Mucosa of descending colon (tissue), 3 donors: ENCODE measurements at regions not wholly inside any gene's neighbourhood (a gene's known extent, or its start where the extent isn't known, plus 50 kb on each side); places are given as distances from the start of the nearest gene placed in this dataset.

Experiments used
- ATAC-seq: fragments of 200-7000 bp; cut with Tn5 transposase; one replicate; pipeline ENCODE4 v1.9.1; 2020; ENCODE audit warnings: mild to moderate bottlenecking, moderate library complexity
- DNase-seq, 3 donors: peaks; one replicate each; pipeline ENCODE4 v3.0.0-alpha.2; 2020
- H3K36me3 ChIP-seq: fragments of 200-600 bp; one replicate; pipeline ENCODE4 v1.8.0; 2021; ENCODE audit warnings: low read depth, mild to moderate bottlenecking
- H3K4me1 ChIP-seq: fragments of 200-600 bp; one replicate; pipeline ENCODE4 v1.8.0; 2021; ENCODE audit warnings: low read depth, mild to moderate bottlenecking
- H3K4me3 ChIP-seq: fragments of 200-600 bp; one replicate; pipeline ENCODE4 v1.8.0; 2021; ENCODE audit warnings: mild to moderate bottlenecking
- H3K9me3 ChIP-seq: fragments of 200-600 bp; one replicate; pipeline ENCODE4 v1.8.0; 2021; ENCODE audit warnings: mild to moderate bottlenecking
- CTCF ChIP-seq: fragments of 200-600 bp; IDR thresholded peaks from one replicate; pipeline ENCODE4 v1.8.0; 2022; ENCODE audit warnings: antibody characterized with exemption, mild to moderate bottlenecking
- intact Hi-C, 2 donors: fragments of 100-400 bp; cut with DNase I in 1 of 2; cut with micrococcal nuclease in 1 of 2; formaldehyde crosslinking; loops; one replicate each; pipeline versions ENCODE4 v1.11.0 to v1.11.1; 2022; cut with DNase I, micrococcal nuclease
- donor health status: DM: no; HTN: no; CAD: no; lungs with moderate emphysema.
- donor health status: DM: no; HTN: no; CAD: no.
- donor health status: DM: no; HTN: yes; CAD: no.

GRCh38 chr18:22009242-22009641 is 160.1 kb upstream of the GATA6 start:
- ATAC-seq (no peak), DNase-seq (no peak)
- no peak for TF ChIP-seq CTCF
- H3K4me1 ChIP-seq = no peaks in the 10 kb centered on the region
- no peak overlapping the region for H3K4me3 ChIP-seq
- no peaks in the 10 kb centered on the region for H3K36me3 ChIP-seq
- intact Hi-C loops = no loop called here
- H3K9me3 ChIP-seq = peaks cover 4% of the 10 kb centered on the region

GRCh38 chr18:22013993-22014392 is 155.4 kb upstream of the GATA6 start:
- Histone ChIP-seq H3K9me3 (peaks cover 4% of the 10 kb centered on the region), H3K36me3 (no peaks in the 10 kb centered on the region), H3K4me3 (no peak overlapping the region), H3K4me1 (peaks cover 6% of the 10 kb centered on the region)
- no peak for TF ChIP-seq CTCF
- no peak for DNase-seq
- intact Hi-C loops = no loop called here
- ATAC-seq = no peak

GRCh38 chr18:22015156-22015555 is 154.2 kb upstream of the GATA6 start:
- TF ChIP-seq CTCF = no peak
- Histone ChIP-seq H3K9me3 (peaks cover 4% of the 10 kb centered on the region), H3K4me3 (no peak overlapping the region), H3K36me3 (no peaks in the 10 kb centered on the region), H3K4me1 (peaks cover 10% of the 10 kb centered on the region)
- ATAC-seq = no peak
- DNase-seq = no peak
- intact Hi-C loops = no loop called here

- peak; percentile 60 for ATAC-seq
- intact Hi-C loops = no loop called here
- Histone ChIP-seq H3K4me3 (no peak overlapping the region), H3K9me3 (peaks cover 4% of the 10 kb centered on the region), H3K36me3 (no peaks in the 10 kb centered on the region), H3K4me1 (peaks cover 23% of the 10 kb centered on the region)
- TF ChIP-seq CTCF = no peak
- DNase-seq = peak in 1 of 3 donors; percentile 30
Observed at GRCh38 chr18:22018366-22018765, 151.0 kb upstream of the GATA6 start.

GRCh38 chr18:22019193-22019592 is 150.2 kb upstream of the GATA6 start:
- H3K9me3 ChIP-seq = no peaks in the 10 kb centered on the region
- H3K4me3 ChIP-seq = no peak overlapping the region
- no peak for ATAC-seq
- H3K4me1 ChIP-seq = peaks cover 23% of the 10 kb centered on the region
- intact Hi-C loops = no loop called here
- no peak for DNase-seq
- no peak for TF ChIP-seq CTCF
- no peaks in the 10 kb centered on the region for H3K36me3 ChIP-seq
